ENCODE measurements at regions not wholly inside any gene's neighbourhood (a gene's known extent, or its start where the extent isn't known, plus 50 kb on each side); places are given as distances from the start of the nearest gene placed in this dataset.

DNA sequence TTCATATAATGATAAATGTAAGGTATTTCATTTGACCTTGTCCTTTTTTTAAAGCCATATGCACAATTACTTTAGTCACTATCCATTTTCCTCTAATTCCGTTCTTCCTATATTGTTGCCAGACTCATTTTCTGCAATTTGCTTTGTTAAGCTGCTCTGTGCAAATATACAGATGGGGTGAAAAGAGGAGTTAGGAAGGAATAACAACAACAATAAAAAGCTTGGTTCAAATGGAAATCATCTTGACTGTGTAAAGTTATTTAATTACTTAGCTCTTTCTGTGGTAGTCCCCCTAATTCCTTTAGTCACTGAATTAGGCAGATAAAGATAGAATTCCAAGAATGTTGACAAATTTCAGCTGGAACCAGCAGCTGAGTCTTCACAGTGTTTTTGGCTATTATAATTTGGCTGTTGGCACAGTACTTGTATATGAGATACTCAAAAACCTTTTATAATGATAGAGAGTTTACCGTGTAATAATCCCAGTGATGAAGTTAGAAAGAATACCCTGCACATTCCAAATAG lies 838.0 kb downstream of the RPS29 start:
- H3K9me3 Mint-ChIP-seq: peaks cover 0 to 7% (median 0%) of the 10 kb centered on the region in 8 donors

DNA sequence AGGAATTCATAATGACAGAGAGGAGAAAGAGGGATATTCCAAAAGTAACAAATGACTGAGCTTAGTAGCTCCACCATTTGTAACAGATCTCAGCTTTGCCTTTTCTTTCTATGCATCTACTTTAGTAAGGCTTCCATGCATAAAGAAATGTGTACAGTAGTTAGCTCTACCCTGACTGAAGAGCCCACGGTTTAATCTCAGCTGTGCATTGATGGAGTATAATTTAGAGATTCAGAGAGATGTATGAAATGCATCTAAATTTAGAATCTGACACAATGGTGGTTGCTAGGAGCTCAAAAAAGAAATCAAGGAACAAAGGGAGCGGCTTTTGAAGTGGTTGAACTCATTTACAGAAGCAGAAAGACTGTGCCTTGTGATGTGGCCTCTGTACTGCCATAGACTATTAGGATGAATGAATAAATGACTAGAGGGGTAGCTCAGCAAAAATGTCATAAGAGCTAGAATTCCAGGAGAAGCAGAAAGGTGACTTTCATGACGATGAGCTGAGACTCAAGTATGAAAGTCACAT lies 838.6 kb downstream of the RPS29 start:
- H3K27me3 ChIP-seq (ENCODE audit: insufficient read depth, low read length): no peaks in the 10 kb centered on the region
- H3K27me3 Mint-ChIP-seq: no peaks in the 10 kb centered on the region

More for the DNA sequence above, 838.0 kb downstream of the RPS29 start:
- H3K27me3 ChIP-seq (ENCODE audit: insufficient read depth, low read length): no peaks in the 10 kb centered on the region
- H3K4me1 ChIP-seq (ENCODE audit: insufficient read depth, low read length): no peaks in the 10 kb centered on the region
- Mint-ChIP-seq H3K36me3 (no peaks in the 10 kb centered on the region), H3K27ac (no peak overlapping the region), H3K27me3 (no peaks in the 10 kb centered on the region), H3K4me1 (no peaks in the 10 kb centered on the region), H3K4me3 (no peak overlapping the region)
- POLR2A ChIA-PET (ENCODE audit: partially characterized antibody): no interaction called here
- H3K4me3 ChIP-seq (ENCODE audit: low read length in 2 of 2): no peak overlapping the region
- H3K9me3 ChIP-seq (ENCODE audit: control insufficient read depth in 1 of 2, low read length in 2 of 2): no peaks in the 10 kb centered on the region
- CTCF ChIA-PET (ENCODE audit: partially characterized antibody): no interaction called here
- no peak overlapping the region for H3K27ac ChIP-seq (ENCODE audit: low read depth, low read length)
- intact Hi-C loops (cut with micrococcal nuclease): no loop called here
- DNase-seq: no peak
- H3K36me3 ChIP-seq (ENCODE audit: insufficient read depth, low read length): no peaks in the 10 kb centered on the region

DNA sequence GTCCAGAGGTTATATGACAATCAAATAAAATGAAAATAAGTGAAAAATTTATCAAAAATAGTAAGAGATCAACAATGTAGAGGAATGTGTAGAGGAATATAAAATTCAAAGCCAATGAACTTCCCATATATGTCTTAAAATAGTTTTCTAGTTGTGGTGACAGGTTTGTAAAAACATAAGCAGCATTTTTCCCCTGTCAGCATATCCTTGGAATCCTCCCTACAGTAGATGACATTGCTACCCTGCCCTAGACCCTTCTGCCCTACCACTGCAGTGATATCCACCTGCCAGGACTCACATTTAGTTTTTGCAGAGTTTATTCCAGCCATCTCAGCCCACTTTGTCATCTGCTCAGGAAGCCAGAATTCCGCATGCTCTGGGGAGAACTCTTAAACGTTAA lies 842.0 kb downstream of the RPS29 start:
- Mint-ChIP-seq H3K9me3 (peaks cover 0 to 11% (median 2%) of the 10 kb centered on the region in 8 donors), H3K27ac (no peak overlapping the region), H3K4me1 (no peaks in the 10 kb centered on the region), H3K4me3 (no peak overlapping the region), H3K27me3 (no peaks in the 10 kb centered on the region), H3K36me3 (no peaks in the 10 kb centered on the region)
- ChIA-PET CTCF (ENCODE audit: partially characterized antibody) (no interaction called here), POLR2A (ENCODE audit: partially characterized antibody) (no interaction called here)
- Histone ChIP-seq H3K27me3 (ENCODE audit: insufficient read depth, low read length) (no peaks in the 10 kb centered on the region), H3K36me3 (ENCODE audit: insufficient read depth, low read length) (no peaks in the 10 kb centered on the region), H3K9me3 (ENCODE audit: control insufficient read depth in 1 of 2, low read length in 2 of 2) (no peaks in the 10 kb centered on the region), H3K4me3 (ENCODE audit: low read length in 2 of 2) (no peak overlapping the region), H3K27ac (ENCODE audit: low read depth, low read length) (no peak overlapping the region), H3K4me1 (ENCODE audit: insufficient read depth, low read length) (no peaks in the 10 kb centered on the region)
- intact Hi-C loops (cut with micrococcal nuclease): no loop called here
- no peak for DNase-seq

More for the DNA sequence above, 838.6 kb downstream of the RPS29 start:
- intact Hi-C loops (cut with micrococcal nuclease): no loop called here
- DNase-seq: no peak
- H3K36me3 Mint-ChIP-seq: no peaks in the 10 kb centered on the region
- H3K4me1 ChIP-seq (ENCODE audit: insufficient read depth, low read length): no peaks in the 10 kb centered on the region
- no peak overlapping the region for H3K27ac ChIP-seq (ENCODE audit: low read depth, low read length)
- CTCF ChIA-PET (ENCODE audit: partially characterized antibody): no interaction called here
- no peak overlapping the region for H3K4me3 ChIP-seq (ENCODE audit: low read length in 2 of 2)
- no peak overlapping the region for H3K4me3 Mint-ChIP-seq
- no peaks in the 10 kb centered on the region for H3K9me3 ChIP-seq (ENCODE audit: control insufficient read depth in 1 of 2, low read length in 2 of 2)
- POLR2A ChIA-PET (ENCODE audit: partially characterized antibody): no interaction called here
- H3K27ac Mint-ChIP-seq: no peak overlapping the region
- peaks cover 0 to 7% (median 0%) of the 10 kb centered on the region in 8 donors for H3K9me3 Mint-ChIP-seq
- no peaks in the 10 kb centered on the region for H3K4me1 Mint-ChIP-seq
- H3K36me3 ChIP-seq (ENCODE audit: insufficient read depth, low read length): no peaks in the 10 kb centered on the region

- Mint-ChIP-seq H3K27ac (no peak overlapping the region), H3K4me1 (no peaks in the 10 kb centered on the region), H3K4me3 (no peak overlapping the region), H3K36me3 (no peaks in the 10 kb centered on the region), H3K27me3 (no peaks in the 10 kb centered on the region), H3K9me3 (peaks cover 3 to 11% (median 7%) of the 10 kb centered on the region in 8 donors)
- intact Hi-C loops (cut with micrococcal nuclease): no loop called here
- Histone ChIP-seq H3K36me3 (ENCODE audit: insufficient read depth, low read length) (no peaks in the 10 kb centered on the region), H3K4me3 (ENCODE audit: low read length in 2 of 2) (no peak overlapping the region), H3K27me3 (ENCODE audit: insufficient read depth, low read length) (no peaks in the 10 kb centered on the region), H3K4me1 (ENCODE audit: insufficient read depth, low read length) (no peaks in the 10 kb centered on the region), H3K27ac (ENCODE audit: low read depth, low read length) (no peak overlapping the region), H3K9me3 (ENCODE audit: control insufficient read depth in 1 of 2, low read length in 2 of 2) (no peaks in the 10 kb centered on the region)
- POLR2A ChIA-PET (ENCODE audit: partially characterized antibody): no interaction called here
- CTCF ChIA-PET (ENCODE audit: partially characterized antibody): no interaction called here
- DNase-seq: no peak
Observed at GRCh38 chr14:48738186-48738925, 847.8 kb downstream of the RPS29 start.

- ChIA-PET CTCF (ENCODE audit: partially characterized antibody) (no interaction called here), POLR2A (ENCODE audit: partially characterized antibody) (no interaction called here)
- intact Hi-C loops (cut with micrococcal nuclease): no loop called here
- H3K9me3 Mint-ChIP-seq: peaks cover 0 to 11% (median 7%) of the 10 kb centered on the region in 8 donors
- Histone ChIP-seq H3K4me3 (ENCODE audit: low read length in 2 of 2) (no peak overlapping the region), H3K9me3 (ENCODE audit: control insufficient read depth in 1 of 2, low read length in 2 of 2) (no peaks in the 10 kb centered on the region), H3K27ac (ENCODE audit: low read depth, low read length) (no peak overlapping the region), H3K4me1 (ENCODE audit: insufficient read depth, low read length) (no peaks in the 10 kb centered on the region), H3K36me3 (ENCODE audit: insufficient read depth, low read length) (no peaks in the 10 kb centered on the region), H3K27me3 (ENCODE audit: insufficient read depth, low read length) (no peaks in the 10 kb centered on the region)
- no peak overlapping the region for H3K27ac Mint-ChIP-seq
- H3K4me3 Mint-ChIP-seq: no peak overlapping the region
- no peak for DNase-seq
- no peaks in the 10 kb centered on the region for H3K36me3 Mint-ChIP-seq
- H3K27me3 Mint-ChIP-seq: no peaks in the 10 kb centered on the region
- H3K4me1 Mint-ChIP-seq: no peaks in the 10 kb centered on the region
Observed at GRCh38 chr14:48735607-48736006, 850.6 kb downstream of the RPS29 start.

- Mint-ChIP-seq H3K4me3 (no peak overlapping the region), H3K36me3 (no peaks in the 10 kb centered on the region), H3K4me1 (no peaks in the 10 kb centered on the region), H3K27ac (no peak overlapping the region), H3K27me3 (no peaks in the 10 kb centered on the region), H3K9me3 (peaks cover 0 to 9% (median 7%) of the 10 kb centered on the region in 8 donors)
- intact Hi-C loops (cut with micrococcal nuclease): no loop called here
- ChIA-PET CTCF (ENCODE audit: partially characterized antibody) (no interaction called here), POLR2A (ENCODE audit: partially characterized antibody) (no interaction called here)
- DNase-seq: no peak
- no peaks in the 10 kb centered on the region for H3K9me3 ChIP-seq (ENCODE audit: control insufficient read depth in 1 of 2, low read length in 2 of 2)
- no peak overlapping the region for H3K27ac ChIP-seq (ENCODE audit: low read depth, low read length)
- no peaks in the 10 kb centered on the region for H3K4me1 ChIP-seq (ENCODE audit: insufficient read depth, low read length)
- H3K27me3 ChIP-seq (ENCODE audit: insufficient read depth, low read length): no peaks in the 10 kb centered on the region
- no peak overlapping the region for H3K4me3 ChIP-seq (ENCODE audit: low read length in 2 of 2)
- H3K36me3 ChIP-seq (ENCODE audit: insufficient read depth, low read length): no peaks in the 10 kb centered on the region
Observed at GRCh38 chr14:48731260-48731659, 854.9 kb downstream of the RPS29 start.

GRCh38 chr14:48726080-48726642 lies 860.0 kb downstream of the RPS29 start:
- Histone ChIP-seq H3K27ac (ENCODE audit: low read depth, low read length) (no peak overlapping the region), H3K9me3 (ENCODE audit: control insufficient read depth in 1 of 2, low read length in 2 of 2) (no peaks in the 10 kb centered on the region), H3K4me3 (ENCODE audit: low read length in 2 of 2) (no peak overlapping the region), H3K4me1 (ENCODE audit: insufficient read depth, low read length) (no peaks in the 10 kb centered on the region), H3K36me3 (ENCODE audit: insufficient read depth, low read length) (no peaks in the 10 kb centered on the region), H3K27me3 (ENCODE audit: insufficient read depth, low read length) (no peaks in the 10 kb centered on the region)
- Mint-ChIP-seq H3K27me3 (no peaks in the 10 kb centered on the region), H3K27ac (no peak overlapping the region), H3K4me1 (no peaks in the 10 kb centered on the region), H3K9me3 (peaks cover 0 to 7% (median 4%) of the 10 kb centered on the region in 8 donors), H3K36me3 (no peaks in the 10 kb centered on the region), H3K4me3 (no peak overlapping the region)
- intact Hi-C loops (cut with micrococcal nuclease): no loop called here
- ChIA-PET POLR2A (ENCODE audit: partially characterized antibody) (no interaction called here), CTCF (ENCODE audit: partially characterized antibody) (no interaction called here)
- DNase-seq: no peak

Measured in CD4-positive, alpha-beta memory T cell (primary cell).